Esophagus squamous epithelium (tissue), 4 donors: ENCODE measurements at regions not wholly inside any gene's neighbourhood (a gene's known extent, or its start where the extent isn't known, plus 50 kb on each side); places are given as distances from the start of the nearest gene placed in this dataset.

Source experiments
- CTCF ChIP-seq, 6 experiments: fragments of 450-650 bp in 4 of 6; fragments of 200-600 bp in 2 of 6; sonication (generic) in 2 of 6; IDR thresholded peaks; one replicate each; pipeline ENCODE4 v1.5.1; 2016 to 2019; ENCODE audit warnings: antibody characterized with exemption in 6 of 6, mild to moderate bottlenecking in 4 of 6, moderate library complexity in 4 of 6
- POLR2A ChIP-seq, 4 donors: fragments of 450-650 bp; IDR thresholded peaks; one replicate each; pipeline ENCODE4 v1.6.1; 2017; ENCODE audit warnings: antibody characterized with exemption in 4 of 4, mild to moderate bottlenecking in 4 of 4, moderate library complexity in 3 of 4

- TF ChIP-seq CTCF (IDR thresholded peaks at IDR 0.05) (no peak), POLR2A (IDR thresholded peaks at IDR 0.05) (no peak)
Observed at GRCh38 chr2:216769626-216770025, 74.3 kb upstream of the IGFBP5 start.
